ENCODE measurements at regions not wholly inside any gene's neighbourhood (a gene's known extent, or its start where the extent isn't known, plus 50 kb on each side); places are given as distances from the start of the nearest gene placed in this dataset.

GRCh38 chr7:10557375-10557774, 416.3 kb upstream of the PHF14 start:
- Histone ChIP-seq H3K4me1 (no peaks in the 10 kb centered on the region), H3K27ac (no peak overlapping the region), H3K27me3 (no peaks in the 10 kb centered on the region), H3K9me3 (no peaks in the 10 kb centered on the region), H3K36me3 (replicated peaks in 1 of 2; ENCODE audit: insufficient read depth in 1 of 2, low read depth in 2 of 2) (no peaks in the 10 kb centered on the region), H3K4me3 (no peak overlapping the region)
- no peak for DNase-seq
- intact Hi-C loops (cut with DNase I): no loop called here
- 81 to 88% methylated on average over 5 of the region's 5 CpGs for WGBS, 2 donors
- TF ChIP-seq POLR2A (IDR thresholded peaks at IDR 0.05) (no peak), CTCF (IDR thresholded peaks at IDR 0.05) (no peak)
- no peak for ATAC-seq

GRCh38 chr7:10560497-10560896, 413.2 kb upstream of the PHF14 start:
- H3K27ac ChIP-seq: no peak overlapping the region
- DNase-seq: no peak
- intact Hi-C loops (cut with DNase I): no loop called here
- no peak overlapping the region for H3K4me3 ChIP-seq
- no peaks in the 10 kb centered on the region for H3K27me3 ChIP-seq
- H3K36me3 ChIP-seq (replicated peaks in 1 of 2; ENCODE audit: insufficient read depth in 1 of 2, low read depth in 2 of 2): no peaks in the 10 kb centered on the region
- no peak for TF ChIP-seq POLR2A (IDR thresholded peaks at IDR 0.05)
- no peak for ATAC-seq
- H3K4me1 ChIP-seq: no peaks in the 10 kb centered on the region
- H3K9me3 ChIP-seq: no peaks in the 10 kb centered on the region

GRCh38 chr7:10568891-10569290, 404.8 kb upstream of the PHF14 start:
- Histone ChIP-seq H3K27me3 (no peaks in the 10 kb centered on the region), H3K27ac (no peak overlapping the region), H3K4me1 (no peaks in the 10 kb centered on the region), H3K36me3 (replicated peaks in 1 of 2; ENCODE audit: insufficient read depth in 1 of 2, low read depth in 2 of 2) (no peaks in the 10 kb centered on the region), H3K4me3 (no peak overlapping the region), H3K9me3 (no peaks in the 10 kb centered on the region)
- TF ChIP-seq POLR2A (IDR thresholded peaks at IDR 0.05): no peak
- TF ChIP-seq CTCF (IDR thresholded peaks at IDR 0.05): no peak
- ATAC-seq: no peak
- DNase-seq: no peak
- intact Hi-C loops (cut with DNase I): no loop called here

- TF ChIP-seq CTCF (IDR thresholded peaks at IDR 0.05) (no peak), POLR2A (IDR thresholded peaks at IDR 0.05) (no peak)
- H3K36me3 ChIP-seq (replicated peaks in 1 of 2; ENCODE audit: insufficient read depth in 1 of 2, low read depth in 2 of 2): no peaks in the 10 kb centered on the region
- H3K27ac ChIP-seq: no peak overlapping the region
Measured at GRCh38 chr7:10571759-10572158, 401.9 kb upstream of the PHF14 start.

GRCh38 chr7:10577866-10578374, 395.8 kb upstream of the PHF14 start:
- no peak for ATAC-seq

More at GRCh38 chr7:10571759-10572158, 401.9 kb upstream of the PHF14 start:
- Histone ChIP-seq H3K4me3 (no peak overlapping the region), H3K4me1 (no peaks in the 10 kb centered on the region), H3K27me3 (no peaks in the 10 kb centered on the region), H3K9me3 (no peaks in the 10 kb centered on the region)
- WGBS, 2 donors: 20 to 43% methylated on average over 1 of the region's 1 CpG
- DNase-seq (no peak), ATAC-seq (no peak)
- intact Hi-C loops (cut with DNase I): no loop called here

More at GRCh38 chr7:10577866-10578374, 395.8 kb upstream of the PHF14 start:
- 78 to 83% methylated on average over 3 of the region's 3 CpGs for WGBS, 2 donors
- Histone ChIP-seq H3K4me3 (no peak overlapping the region), H3K27ac (no peak overlapping the region), H3K9me3 (no peaks in the 10 kb centered on the region), H3K27me3 (no peaks in the 10 kb centered on the region), H3K36me3 (replicated peaks in 1 of 2; ENCODE audit: insufficient read depth in 1 of 2, low read depth in 2 of 2) (no peaks in the 10 kb centered on the region), H3K4me1 (no peaks in the 10 kb centered on the region)
- DNase-seq: no peak
- TF ChIP-seq POLR2A (IDR thresholded peaks at IDR 0.05): no peak
- TF ChIP-seq CTCF (IDR thresholded peaks at IDR 0.05): no peak
- intact Hi-C loops (cut with DNase I): no loop called here
